Karpas-422 (cell line): ENCODE measurements at regions not wholly inside any gene's neighbourhood (a gene's known extent, or its start where the extent isn't known, plus 50 kb on each side); places are given as distances from the start of the nearest gene placed in this dataset.

Source experiments
- DNase-seq: peaks from one replicate; pipeline ENCODE4 v3.0.0-alpha.2; 2015
- H2AFZ ChIP-seq: fragments of 200-600 bp; sonication (generic); 2 replicates; pipeline ENCODE4 v1.6.1; 2014; ENCODE audit warnings: antibody characterized with exemption, low read length, mixed read lengths
- H3K27ac ChIP-seq: fragments of 200-600 bp; sonication (generic); 2 replicates; pipeline ENCODE4 v1.5.1; 2014; ENCODE audit warnings: mild to moderate bottlenecking, low read length, moderate library complexity
- H3K27me3 ChIP-seq: fragments of 200-600 bp; sonication (generic); 2 replicates; pipeline ENCODE4 v1.6.1; 2014; ENCODE audit warnings: low read length, mixed read lengths
- H3K36me3 ChIP-seq: fragments of 200-600 bp; sonication (generic); 2 replicates; pipeline ENCODE4 v1.6.1; 2014; ENCODE audit warnings: low read length, mixed read lengths; ENCODE audit not compliant: insufficient read depth
- H3K4me1 ChIP-seq: fragments of 200-600 bp; sonication (generic); 2 replicates; pipeline ENCODE4 v1.6.1; 2014; ENCODE audit warnings: mild to moderate bottlenecking, low read length, mixed read lengths
- H3K4me2 ChIP-seq: fragments of 200-600 bp; sonication (generic); 2 replicates; pipeline ENCODE4 v1.6.1; 2014; ENCODE audit warnings: low read length, low read depth, mild to moderate bottlenecking; ENCODE audit not compliant: poor library complexity, severe bottlenecking
- H3K4me3 ChIP-seq: fragments of 200-600 bp; sonication (generic); 2 replicates; pipeline ENCODE4 v1.5.1; 2014; ENCODE audit warnings: mild to moderate bottlenecking, antibody characterized with exemption, low read length, mixed read lengths
- H3K79me2 ChIP-seq: fragments of 200-600 bp; sonication (generic); 2 replicates; pipeline ENCODE4 v1.6.1; 2014; ENCODE audit warnings: mild to moderate bottlenecking, low read length, mixed read lengths
- H3K9ac ChIP-seq: fragments of 200-600 bp; sonication (generic); 2 replicates; pipeline ENCODE4 v1.6.0; 2014; ENCODE audit warnings: low read length
- H3K9me2 ChIP-seq: fragments of 200-600 bp; sonication (generic), shearing (Covaris generic); replicated peaks from 2 replicates; pipeline ENCODE4 v1.6.0; 2014; ENCODE audit warnings: mild to moderate bottlenecking, low read length, moderate library complexity; ENCODE audit not compliant: insufficient read depth
- H3K9me3 ChIP-seq: fragments of 300-700, 200-600 bp; sonication (generic); 2 replicates; pipeline ENCODE4 v1.6.1; 2014; ENCODE audit warnings: low read length, mixed read lengths
- H4K20me1 ChIP-seq: fragments of 200-600 bp; sonication (generic); 2 replicates; pipeline ENCODE4 v1.6.1; 2014; ENCODE audit warnings: mild to moderate bottlenecking, antibody characterized with exemption, low read length, low read depth; ENCODE audit not compliant: insufficient read depth

- H3K9ac ChIP-seq: no peak overlapping the region
- H3K4me2 ChIP-seq: no peak overlapping the region
- H3K27me3 ChIP-seq: no peaks in the 10 kb centered on the region
- H3K36me3 ChIP-seq: no peaks in the 10 kb centered on the region
- DNase-seq: no peak
- no peak overlapping the region for H2AFZ ChIP-seq
- no peaks in the 10 kb centered on the region for H4K20me1 ChIP-seq
- no peaks in the 10 kb centered on the region for H3K79me2 ChIP-seq
- no peak overlapping the region for H3K27ac ChIP-seq
- H3K9me2 ChIP-seq: no peaks in the 10 kb centered on the region
- no peak overlapping the region for H3K4me3 ChIP-seq
- H3K9me3 ChIP-seq: no peaks in the 10 kb centered on the region
- H3K4me1 ChIP-seq: no peaks in the 10 kb centered on the region
Measured at GRCh38 chr13:72397265-72397664, 330.2 kb downstream of the MZT1 start.

GRCh38 chr13:72390909-72391308, 336.5 kb downstream of the MZT1 start:
- no peaks in the 10 kb centered on the region for H3K4me1 ChIP-seq
- no peak overlapping the region for H2AFZ ChIP-seq

GRCh38 chr13:72386138-72386684, 341.2 kb downstream of the MZT1 start:
- no peak overlapping the region for H3K9ac ChIP-seq
- no peaks in the 10 kb centered on the region for H3K4me1 ChIP-seq
- no peak overlapping the region for H3K4me2 ChIP-seq
- H3K4me3 ChIP-seq: no peak overlapping the region
- H3K27me3 ChIP-seq: no peaks in the 10 kb centered on the region
- H3K79me2 ChIP-seq: no peaks in the 10 kb centered on the region
- no peaks in the 10 kb centered on the region for H4K20me1 ChIP-seq
- no peaks in the 10 kb centered on the region for H3K36me3 ChIP-seq
- no peak for DNase-seq
- H3K9me3 ChIP-seq: no peaks in the 10 kb centered on the region
- H2AFZ ChIP-seq: no peak overlapping the region
- no peak overlapping the region for H3K27ac ChIP-seq
- H3K9me2 ChIP-seq: no peaks in the 10 kb centered on the region

More at GRCh38 chr13:72390909-72391308, 336.5 kb downstream of the MZT1 start:
- Histone ChIP-seq H3K36me3 (no peaks in the 10 kb centered on the region), H3K79me2 (no peaks in the 10 kb centered on the region), H3K9me2 (no peaks in the 10 kb centered on the region), H3K9ac (no peak overlapping the region), H3K4me2 (no peak overlapping the region), H4K20me1 (no peaks in the 10 kb centered on the region), H3K4me3 (no peak overlapping the region), H3K27me3 (no peaks in the 10 kb centered on the region), H3K9me3 (no peaks in the 10 kb centered on the region), H3K27ac (no peak overlapping the region)
- no peak for DNase-seq

GRCh38 chr13:72384879-72385278, 342.6 kb downstream of the MZT1 start:
- no peaks in the 10 kb centered on the region for H3K9me2 ChIP-seq
- no peak overlapping the region for H3K4me2 ChIP-seq
- no peak overlapping the region for H2AFZ ChIP-seq

DNA sequence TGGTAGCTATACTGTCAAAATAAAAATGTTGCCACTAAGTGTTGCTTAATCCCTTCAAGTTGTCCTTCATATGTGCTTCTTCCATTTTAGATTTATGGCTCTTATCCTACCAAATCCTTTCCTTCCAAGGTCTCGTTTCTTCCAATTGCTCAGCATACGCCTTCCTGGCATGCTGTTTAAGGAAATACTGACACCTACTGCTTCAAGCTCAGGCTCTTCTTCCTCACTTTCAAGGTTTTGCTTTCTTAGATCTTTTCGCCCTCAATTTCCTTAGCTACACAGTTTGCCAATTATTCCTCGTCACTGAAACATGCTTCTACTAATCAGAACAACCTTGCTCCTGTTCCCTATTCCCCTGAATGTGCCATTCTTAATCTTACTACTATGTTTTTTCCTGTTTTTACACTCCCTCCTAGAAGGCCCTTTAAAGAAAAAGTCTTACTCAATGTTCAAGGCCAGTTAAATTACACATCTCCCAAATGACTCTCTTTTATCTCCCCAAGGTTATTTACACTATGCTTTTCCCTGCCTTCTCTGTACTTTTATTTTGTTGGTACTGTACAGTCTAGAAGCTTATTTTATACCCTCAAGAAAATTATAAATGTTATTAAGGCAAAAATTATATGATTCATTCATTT, 343.1 kb downstream of the MZT1 start:
- Histone ChIP-seq H2AFZ (no peak overlapping the region), H3K9me3 (no peaks in the 10 kb centered on the region), H3K4me3 (no peak overlapping the region), H3K4me2 (no peak overlapping the region), H4K20me1 (no peaks in the 10 kb centered on the region), H3K27ac (no peak overlapping the region), H3K4me1 (no peaks in the 10 kb centered on the region), H3K27me3 (no peaks in the 10 kb centered on the region), H3K9ac (no peak overlapping the region), H3K36me3 (no peaks in the 10 kb centered on the region), H3K79me2 (no peaks in the 10 kb centered on the region), H3K9me2 (no peaks in the 10 kb centered on the region)
- DNase-seq: no peak

More at GRCh38 chr13:72384879-72385278, 342.6 kb downstream of the MZT1 start:
- no peak for DNase-seq
- no peaks in the 10 kb centered on the region for H3K9me3 ChIP-seq
- H3K9ac ChIP-seq: no peak overlapping the region
- H4K20me1 ChIP-seq: no peaks in the 10 kb centered on the region
- H3K79me2 ChIP-seq: no peaks in the 10 kb centered on the region
- no peaks in the 10 kb centered on the region for H3K4me1 ChIP-seq
- H3K4me3 ChIP-seq: no peak overlapping the region
- no peaks in the 10 kb centered on the region for H3K27me3 ChIP-seq
- H3K27ac ChIP-seq: no peak overlapping the region
- no peaks in the 10 kb centered on the region for H3K36me3 ChIP-seq

DNA sequence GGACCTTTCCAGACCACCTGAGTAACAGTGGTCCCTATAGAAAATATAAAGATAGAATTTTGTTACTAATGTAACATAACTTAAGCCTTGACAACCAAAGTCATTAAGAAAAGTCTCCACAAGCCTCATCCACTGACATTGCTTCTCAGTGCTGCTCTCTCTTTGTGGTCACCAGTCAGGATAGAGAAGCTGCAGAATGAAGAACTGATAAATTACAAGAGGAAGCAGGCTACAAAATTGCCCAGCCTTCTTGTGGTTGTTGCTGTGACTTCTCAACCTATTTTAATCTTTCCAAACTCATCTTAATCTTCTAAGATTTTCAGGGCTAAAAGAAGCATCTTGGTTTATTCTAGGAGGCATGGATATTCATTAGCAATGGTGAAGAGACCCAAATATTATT, 343.8 kb downstream of the MZT1 start:
- H3K4me1 ChIP-seq: no peaks in the 10 kb centered on the region
- H2AFZ ChIP-seq: no peak overlapping the region
- no peaks in the 10 kb centered on the region for H3K27me3 ChIP-seq

GRCh38 chr13:72379581-72379980, 347.8 kb downstream of the MZT1 start:
- DNase-seq: no peak
- no peaks in the 10 kb centered on the region for H3K79me2 ChIP-seq
- no peaks in the 10 kb centered on the region for H3K9me2 ChIP-seq
- no peaks in the 10 kb centered on the region for H3K9me3 ChIP-seq
- H3K27me3 ChIP-seq: no peaks in the 10 kb centered on the region
- no peak overlapping the region for H3K9ac ChIP-seq
- no peak overlapping the region for H2AFZ ChIP-seq
- no peak overlapping the region for H3K4me2 ChIP-seq
- no peak overlapping the region for H3K4me3 ChIP-seq
- H3K27ac ChIP-seq: no peak overlapping the region
- no peaks in the 10 kb centered on the region for H4K20me1 ChIP-seq
- H3K36me3 ChIP-seq: no peaks in the 10 kb centered on the region
- no peaks in the 10 kb centered on the region for H3K4me1 ChIP-seq

More for the DNA sequence above, 343.8 kb downstream of the MZT1 start:
- no peaks in the 10 kb centered on the region for H3K9me3 ChIP-seq
- no peaks in the 10 kb centered on the region for H3K9me2 ChIP-seq
- H4K20me1 ChIP-seq: no peaks in the 10 kb centered on the region
- no peak for DNase-seq
- no peak overlapping the region for H3K9ac ChIP-seq
- H3K27ac ChIP-seq: no peak overlapping the region
- no peaks in the 10 kb centered on the region for H3K36me3 ChIP-seq
- no peaks in the 10 kb centered on the region for H3K79me2 ChIP-seq
- H3K4me2 ChIP-seq: no peak overlapping the region
- no peak overlapping the region for H3K4me3 ChIP-seq

GRCh38 chr13:72368031-72368430, 359.4 kb downstream of the MZT1 start:
- Histone ChIP-seq H3K27ac (no peak overlapping the region), H3K9me3 (no peaks in the 10 kb centered on the region), H3K4me2 (no peak overlapping the region), H2AFZ (no peak overlapping the region), H3K27me3 (no peaks in the 10 kb centered on the region), H3K4me1 (no peaks in the 10 kb centered on the region), H3K9ac (no peak overlapping the region), H3K4me3 (no peak overlapping the region), H3K9me2 (no peaks in the 10 kb centered on the region; the same call in 1 of the 2 replicates), H3K79me2 (no peaks in the 10 kb centered on the region), H3K36me3 (no peaks in the 10 kb centered on the region), H4K20me1 (no peaks in the 10 kb centered on the region)
- no peak for DNase-seq
